Panc1 (cell line): ENCODE measurements at regions not wholly inside any gene's neighbourhood (a gene's known extent, or its start where the extent isn't known, plus 50 kb on each side); places are given as distances from the start of the nearest gene placed in this dataset.

Experiments used
- POLR2AphosphoS5 ChIP-seq: IDR thresholded peaks from 2 replicates; pipeline ENCODE4 v1.6.1; 2012; ENCODE audit warnings: mild to moderate bottlenecking, low read depth, low read length, moderate library complexity
- SIN3A ChIP-seq: IDR thresholded peaks from 2 replicates; pipeline ENCODE4 v1.6.1; 2012; ENCODE audit warnings: low read depth, mild to moderate bottlenecking, low read length, moderate library complexity, borderline replicate concordance; ENCODE audit not compliant: insufficient read depth
- TF ChIP-seq, protein P1 (sequence below): fragments of 450-650 bp; IDR thresholded peaks from 2 replicates; pipeline ENCODE4 v1.5.1; 2017; ENCODE audit warnings: mild to moderate bottlenecking

DNA sequence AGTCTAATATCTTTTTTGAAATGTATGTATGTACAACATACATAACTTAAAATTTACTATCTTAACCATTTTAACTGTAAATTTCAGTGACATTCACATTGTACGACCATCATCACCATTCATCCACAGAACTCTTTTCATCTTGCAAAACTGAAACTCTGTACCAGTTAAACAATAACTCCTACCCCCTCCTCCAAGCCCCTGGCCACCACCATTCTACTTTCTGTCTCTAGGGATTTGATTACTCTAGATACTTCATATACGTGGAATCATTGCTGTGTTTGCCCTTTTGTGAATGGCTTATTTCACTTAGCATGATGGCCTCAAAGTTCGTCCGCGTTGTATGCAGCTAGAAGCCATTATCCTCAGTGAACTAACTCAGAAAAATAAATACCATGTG lies 217.0 kb downstream of the METTL4 start:
- TF ChIP-seq, protein P1, sequence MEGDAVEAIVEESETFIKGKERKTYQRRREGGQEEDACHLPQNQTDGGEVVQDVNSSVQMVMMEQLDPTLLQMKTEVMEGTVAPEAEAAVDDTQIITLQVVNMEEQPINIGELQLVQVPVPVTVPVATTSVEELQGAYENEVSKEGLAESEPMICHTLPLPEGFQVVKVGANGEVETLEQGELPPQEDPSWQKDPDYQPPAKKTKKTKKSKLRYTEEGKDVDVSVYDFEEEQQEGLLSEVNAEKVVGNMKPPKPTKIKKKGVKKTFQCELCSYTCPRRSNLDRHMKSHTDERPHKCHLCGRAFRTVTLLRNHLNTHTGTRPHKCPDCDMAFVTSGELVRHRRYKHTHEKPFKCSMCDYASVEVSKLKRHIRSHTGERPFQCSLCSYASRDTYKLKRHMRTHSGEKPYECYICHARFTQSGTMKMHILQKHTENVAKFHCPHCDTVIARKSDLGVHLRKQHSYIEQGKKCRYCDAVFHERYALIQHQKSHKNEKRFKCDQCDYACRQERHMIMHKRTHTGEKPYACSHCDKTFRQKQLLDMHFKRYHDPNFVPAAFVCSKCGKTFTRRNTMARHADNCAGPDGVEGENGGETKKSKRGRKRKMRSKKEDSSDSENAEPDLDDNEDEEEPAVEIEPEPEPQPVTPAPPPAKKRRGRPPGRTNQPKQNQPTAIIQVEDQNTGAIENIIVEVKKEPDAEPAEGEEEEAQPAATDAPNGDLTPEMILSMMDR: no peak
- no peak for TF ChIP-seq SIN3A
- no peak for TF ChIP-seq POLR2AphosphoS5
